IMR-90 (cell line): ENCODE measurements at regions not wholly inside any gene's neighbourhood (a gene's known extent, or its start where the extent isn't known, plus 50 kb on each side); places are given as distances from the start of the nearest gene placed in this dataset.

Experiments used
- ATAC-seq: fragments of 200-7000 bp; cut with Tn5 transposase; 2 replicates; pipeline ENCODE4 v1.9.1; 2020; ENCODE audit warnings: low read depth, mild to moderate bottlenecking, moderate library complexity
- BruUV-seq: library from RNA; stranded (reverse); fragments of 400-500 nt; replicated peaks from 2 replicates; lab custom pipeline; 2021; lab: Mats Ljungman, UMichigan
- CTCF ChIA-PET: fragments of 300-600 bp; formaldehyde crosslinking; extraction: SDS; loops from one replicate; lab custom pipeline; 2021; ENCODE audit warnings: antibody characterized with exemption; lab: Yijun Ruan, JAX
- POLR2A ChIA-PET: fragments of 300-600 bp; sonication (Branson Sonifier 250); formaldehyde crosslinking; loops from one replicate; lab custom pipeline; 2022; ENCODE audit warnings: antibody characterized with exemption; ENCODE audit not compliant: unreplicated experiment; lab: Charles Lee
- DNase-seq: peaks from one replicate; pipeline ENCODE4 v3.0.0; 2013
- H2AFZ ChIP-seq: replicated peaks from 2 replicates; pipeline ENCODE3; 2013; ENCODE audit warnings: low read length, mild to moderate bottlenecking; ENCODE audit not compliant: poor library complexity
- H2AK5ac ChIP-seq: 2 replicates; pipeline ENCODE4 v1.6.1; 2013; ENCODE audit warnings: low read depth, low read length, inconsistent platforms
- H2AK9ac ChIP-seq: replicated peaks from 2 replicates; pipeline ENCODE3; 2013; ENCODE audit warnings: mild to moderate bottlenecking, low read depth, low read length, moderate library complexity; ENCODE audit not compliant: poor library complexity
- H2BK120ac ChIP-seq: 2 replicates; pipeline ENCODE4 v1.6.1; 2013; ENCODE audit warnings: low read depth, low read length, inconsistent platforms
- H2BK15ac ChIP-seq: 3 replicates; pipeline ENCODE4 v1.6.1; 2013; ENCODE audit warnings: low read depth, low read length, inconsistent platforms
- H2BK20ac ChIP-seq: 2 replicates; pipeline ENCODE4 v1.6.1; 2013; ENCODE audit warnings: low read depth, mild to moderate bottlenecking, inconsistent platforms, low read length, moderate library complexity
- H2BK5ac ChIP-seq: 2 replicates; pipeline ENCODE4 v1.6.1; 2013; ENCODE audit warnings: mild to moderate bottlenecking, low read depth, low read length, inconsistent platforms; ENCODE audit not compliant: poor library complexity, severe bottlenecking
- H3K14ac ChIP-seq: replicated peaks from 2 replicates; pipeline ENCODE4 v1.6.1; 2013; ENCODE audit warnings: low read depth, low read length, inconsistent platforms
- H3K18ac ChIP-seq: 2 replicates; pipeline ENCODE4 v1.6.1; 2013; ENCODE audit warnings: low read depth, low read length, control low read depth
- H3K23ac ChIP-seq: 2 replicates; pipeline ENCODE4 v1.6.1; 2013; ENCODE audit warnings: low read depth, low read length, inconsistent platforms
- H3K27ac ChIP-seq: 2 replicates; pipeline ENCODE4 v1.5.1; 2013; ENCODE audit warnings: mild to moderate bottlenecking, control low read depth, low read length; ENCODE audit not compliant: insufficient read depth
- H3K27me3 ChIP-seq: 2 replicates; pipeline ENCODE4 v1.6.1; 2013; ENCODE audit warnings: low read length; ENCODE audit not compliant: control insufficient read depth, insufficient read depth
- H3K36me3 ChIP-seq: 2 replicates; pipeline ENCODE4 v1.6.1; 2013; ENCODE audit warnings: low read length, mixed read lengths; ENCODE audit not compliant: control insufficient read depth, insufficient read depth
- H3K4ac ChIP-seq: 2 replicates; pipeline ENCODE4 v1.6.1; 2013; ENCODE audit warnings: low read depth, low read length, inconsistent platforms
- H3K4me1 ChIP-seq: 2 replicates; pipeline ENCODE4 v1.6.1; 2013; ENCODE audit warnings: low read length, mixed read lengths; ENCODE audit not compliant: control insufficient read depth, insufficient read depth
- H3K4me2 ChIP-seq: 2 replicates; pipeline ENCODE4 v1.6.1; 2013; ENCODE audit warnings: low read depth, mild to moderate bottlenecking, control low read depth, low read length, moderate library complexity
- H3K4me3 ChIP-seq: 2 replicates; pipeline ENCODE4 v1.5.1; 2013; ENCODE audit warnings: low read depth, mild to moderate bottlenecking, control low read depth, low read length, moderate library complexity; ENCODE audit not compliant: insufficient read depth
- H3K56ac ChIP-seq: 2 replicates; pipeline ENCODE4 v1.6.1; 2013; ENCODE audit warnings: low read length, inconsistent platforms; ENCODE audit not compliant: insufficient read depth; ENCODE audit errors: extremely low read depth
- H3K79me1 ChIP-seq, 2 experiments: 2 replicates each; pipeline ENCODE4 v1.6.1; 2013; ENCODE audit warnings: low read length in 2 of 2, inconsistent platforms in 1 of 2, low read depth in 1 of 2
- H3K9ac ChIP-seq: 2 replicates; pipeline ENCODE4 v1.6.1; 2013; ENCODE audit warnings: low read depth, low read length, control low read depth
- H3K9me1 ChIP-seq: 2 replicates; pipeline ENCODE4 v1.6.1; 2013; ENCODE audit warnings: low read length, inconsistent platforms; ENCODE audit not compliant: insufficient read depth
- H3K9me3 ChIP-seq: 2 replicates; pipeline ENCODE4 v1.6.1; 2013; ENCODE audit warnings: low read length; ENCODE audit not compliant: control insufficient read depth, insufficient read depth
- H4K20me1 ChIP-seq: 2 replicates; pipeline ENCODE4 v1.6.1; 2013; ENCODE audit warnings: low read length, inconsistent platforms; ENCODE audit not compliant: insufficient read depth
- H4K5ac ChIP-seq: 2 replicates; pipeline ENCODE4 v1.6.1; 2013; ENCODE audit warnings: mild to moderate bottlenecking, low read depth, low read length, control low read depth
- H4K8ac ChIP-seq, 2 experiments: 2 replicates each; pipeline ENCODE4 v1.6.1; 2013; ENCODE audit warnings: low read depth in 2 of 2, low read length in 2 of 2, control low read depth in 1 of 2, inconsistent platforms in 1 of 2
- H4K91ac ChIP-seq: 2 replicates; pipeline ENCODE4 v1.6.1; 2013; ENCODE audit warnings: low read depth, low read length, inconsistent platforms; ENCODE audit not compliant: insufficient read depth
- BHLHE40 ChIP-seq: fragments of 150-350 bp; IDR thresholded peaks from 2 replicates; pipeline ENCODE4 v1.6.1; 2016; ENCODE audit warnings: mild to moderate bottlenecking, low read depth, low read length
- CEBPB ChIP-seq: IDR thresholded peaks from 2 replicates; pipeline ENCODE4 v1.6.1; 2012; ENCODE audit warnings: low read depth, low read length, improper control_type of control experiment
- CHD1 ChIP-seq: IDR thresholded peaks from 2 replicates; pipeline ENCODE4 v1.6.1; 2012; ENCODE audit warnings: low read depth, low read length, improper control_type of control experiment
- ELK1 ChIP-seq: fragments of 150-350 bp; IDR thresholded peaks from 2 replicates; pipeline ENCODE4 v1.6.1; 2016; ENCODE audit warnings: low read depth, mild to moderate bottlenecking, low read length, moderate library complexity, borderline replicate concordance
- FOS ChIP-seq: fragments of 150-350 bp; IDR thresholded peaks from 2 replicates; pipeline ENCODE4 v1.6.1; 2016; ENCODE audit warnings: low read depth, low read length
- MAFK ChIP-seq: IDR thresholded peaks from 2 replicates; pipeline ENCODE4 v1.6.1; 2012; ENCODE audit warnings: low read depth, low read length, improper control_type of control experiment
- MAZ ChIP-seq: IDR thresholded peaks from 2 replicates; pipeline ENCODE4 v1.6.1; 2012; ENCODE audit warnings: low read depth, mild to moderate bottlenecking, low read length, improper control_type of control experiment, moderate library complexity, borderline replicate concordance
- MXI1 ChIP-seq: IDR thresholded peaks from 2 replicates; pipeline ENCODE4 v1.6.1; 2012; ENCODE audit warnings: low read depth, mild to moderate bottlenecking, low read length, moderate library complexity, borderline replicate concordance
- POLR2A ChIP-seq: IDR thresholded peaks from 2 replicates; pipeline ENCODE4 v1.6.1; 2012; ENCODE audit warnings: mild to moderate bottlenecking, low read depth, low read length
- RCOR1 ChIP-seq: IDR thresholded peaks from 2 replicates; pipeline ENCODE4 v1.6.1; 2012; ENCODE audit warnings: mild to moderate bottlenecking, low read length, improper control_type of control experiment; ENCODE audit not compliant: insufficient replicate concordance
- RFX5 ChIP-seq: IDR thresholded peaks from 2 replicates; pipeline ENCODE4 v1.8.0; 2012; ENCODE audit warnings: low read depth, mild to moderate bottlenecking, low read length, moderate library complexity
- SMC3 ChIP-seq: fragments of 150-350 bp; IDR thresholded peaks from 2 replicates; pipeline ENCODE4 v1.6.1; 2016; ENCODE audit warnings: low read depth, mild to moderate bottlenecking, antibody characterized with exemption, low read length, moderate library complexity
- WGBS, 2 experiments: methylation state at CpG; one replicate each; pipeline versions ENCODE4 v1.1.5 to v1.1.7; 2013; ENCODE audit warnings: missing lambda C conversion rate in 2 of 2; ENCODE audit not compliant: insufficient read length in 1 of 2; ENCODE audit errors: extremely low coverage in 2 of 2; 5-methylcytosine and 5-hydroxymethylcytosine counted together
- dilution Hi-C: fragments of 300-500 bp; cut with HindIII; formaldehyde crosslinking; loops from one replicate; pipeline ENCODE4 v1.14.3; 2018; ENCODE audit warnings: low sequenced_read_pairs; ENCODE audit not compliant: unreplicated experiment
- in situ Hi-C: fragments of 300-500 bp; cut with MboI; formaldehyde crosslinking; loops from 3 replicates; pipeline ENCODE4 v1.14.3; 2019; ENCODE audit warnings: low sequenced_read_pairs, inconsistent platforms, mixed read lengths
- intact Hi-C: fragments of 100-400 bp; cut with micrococcal nuclease; formaldehyde crosslinking; loops from 2 replicates; pipeline ENCODE4 v1.10.0; 2022
- TF ChIP-seq, protein P1 (sequence below): fragments of 150-350 bp; IDR thresholded peaks from 2 replicates; pipeline ENCODE4 v1.6.1; 2017; ENCODE audit warnings: mild to moderate bottlenecking, antibody characterized with exemption, low read length, low read depth
- TF ChIP-seq, protein P2 (sequence below): conservative IDR thresholded peaks from 2 replicates; pipeline ENCODE4 v1.5.1; 2012; ENCODE audit warnings: mild to moderate bottlenecking, low read depth, low read length, improper control_type of control experiment

GRCh38 chr1:101605878-101606277 is 369.1 kb downstream of the S1PR1 start:
- TF ChIP-seq FOS (no peak), CEBPB (no peak), ELK1 (no peak), MAZ (no peak), SMC3 (no peak), POLR2A (no peak), RCOR1 (no peak), BHLHE40 (no peak), MAFK (no peak), CHD1 (no peak), RFX5 (no peak), MXI1 (no peak)
- TF ChIP-seq, protein P1, sequence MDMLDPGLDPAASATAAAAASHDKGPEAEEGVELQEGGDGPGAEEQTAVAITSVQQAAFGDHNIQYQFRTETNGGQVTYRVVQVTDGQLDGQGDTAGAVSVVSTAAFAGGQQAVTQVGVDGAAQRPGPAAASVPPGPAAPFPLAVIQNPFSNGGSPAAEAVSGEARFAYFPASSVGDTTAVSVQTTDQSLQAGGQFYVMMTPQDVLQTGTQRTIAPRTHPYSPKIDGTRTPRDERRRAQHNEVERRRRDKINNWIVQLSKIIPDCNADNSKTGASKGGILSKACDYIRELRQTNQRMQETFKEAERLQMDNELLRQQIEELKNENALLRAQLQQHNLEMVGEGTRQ = no peak
- TF ChIP-seq, protein P2, sequence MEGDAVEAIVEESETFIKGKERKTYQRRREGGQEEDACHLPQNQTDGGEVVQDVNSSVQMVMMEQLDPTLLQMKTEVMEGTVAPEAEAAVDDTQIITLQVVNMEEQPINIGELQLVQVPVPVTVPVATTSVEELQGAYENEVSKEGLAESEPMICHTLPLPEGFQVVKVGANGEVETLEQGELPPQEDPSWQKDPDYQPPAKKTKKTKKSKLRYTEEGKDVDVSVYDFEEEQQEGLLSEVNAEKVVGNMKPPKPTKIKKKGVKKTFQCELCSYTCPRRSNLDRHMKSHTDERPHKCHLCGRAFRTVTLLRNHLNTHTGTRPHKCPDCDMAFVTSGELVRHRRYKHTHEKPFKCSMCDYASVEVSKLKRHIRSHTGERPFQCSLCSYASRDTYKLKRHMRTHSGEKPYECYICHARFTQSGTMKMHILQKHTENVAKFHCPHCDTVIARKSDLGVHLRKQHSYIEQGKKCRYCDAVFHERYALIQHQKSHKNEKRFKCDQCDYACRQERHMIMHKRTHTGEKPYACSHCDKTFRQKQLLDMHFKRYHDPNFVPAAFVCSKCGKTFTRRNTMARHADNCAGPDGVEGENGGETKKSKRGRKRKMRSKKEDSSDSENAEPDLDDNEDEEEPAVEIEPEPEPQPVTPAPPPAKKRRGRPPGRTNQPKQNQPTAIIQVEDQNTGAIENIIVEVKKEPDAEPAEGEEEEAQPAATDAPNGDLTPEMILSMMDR = no peak
- Histone ChIP-seq H4K20me1 (no peaks in the 10 kb centered on the region), H3K14ac (no peak overlapping the region), H3K4me2 (no peak overlapping the region), H2AFZ (no peak overlapping the region), H3K27me3 (no peaks in the 10 kb centered on the region), H3K23ac (no peak overlapping the region), H2AK9ac (no peak overlapping the region), H2BK120ac (no peak overlapping the region), H2BK20ac (no peak overlapping the region), H2AK5ac (no peak overlapping the region), H3K9me1 (no peaks in the 10 kb centered on the region), H3K79me1 (no peaks in the 10 kb centered on the region), H2BK5ac (no peak overlapping the region), H3K9me3 (no peaks in the 10 kb centered on the region), H3K4ac (no peak overlapping the region), H3K4me3 (no peak overlapping the region), H3K9ac (no peak overlapping the region), H3K4me1 (no peaks in the 10 kb centered on the region), H3K27ac (no peak overlapping the region), H4K5ac (no peak overlapping the region), H2BK15ac (no peak overlapping the region), H3K18ac (no peak overlapping the region), H4K8ac (no peak overlapping the region), H4K91ac (no peak overlapping the region), H3K56ac (no peak overlapping the region), H3K36me3 (no peaks in the 10 kb centered on the region)
- intact Hi-C loops = no loop called here
- BruUV-seq = no TSS peak
- DNase-seq (no peak), ATAC-seq (no peak)
- no CpG with 5 or more reads among the region's 2 CpGs for WGBS, 2 experiments
- ChIA-PET POLR2A (no interaction called here), CTCF (no interaction called here)
- in situ Hi-C loops = loop anchor here (10.0 kb wide), 1 partner anchor 51 kb away; no protein-coding TSS in a partner anchor
- dilution Hi-C loops = no loop called here
